ENCODE measurements at regions not wholly inside any gene's neighbourhood (a gene's known extent, or its start where the extent isn't known, plus 50 kb on each side); places are given as distances from the start of the nearest gene placed in this dataset.

GRCh38 chr5:8912106-8912505, 633.8 kb downstream of the SEMA5A start:
- Histone ChIP-seq H3K4me1 (no peaks in the 10 kb centered on the region), H3K9me3 (no peaks in the 10 kb centered on the region), H3K27me3 (no peaks in the 10 kb centered on the region), H3K36me3 (no peaks in the 10 kb centered on the region), H3K4me3 (no peak overlapping the region), H3K27ac (no peak overlapping the region)
- 86 to 88% methylated on average over 1 to 3 of the region's 3 CpGs for WGBS, 2 donors (ENCODE audit: low coverage in 1 of 2)
- TF ChIP-seq CTCF (IDR thresholded peaks at IDR 0.05), result no peak
- no peak for TF ChIP-seq EP300 (IDR thresholded peaks at IDR 0.05; ENCODE audit: low read depth)
- TF ChIP-seq POLR2AphosphoS5 (IDR thresholded peaks at IDR 0.05), result no peak
- no peak for TF ChIP-seq POLR2A (IDR thresholded peaks at IDR 0.05)
- no peak for DNase-seq
- in situ Hi-C loops (cut with MboI; ENCODE audit: low pct_ligation_motif_present in 1 of 4, low pct_unique_long_range_greater_than_20kb in 1 of 4, low sequenced_read_pairs in 3 of 4), result no loop called here
- intact Hi-C loops (cut with DNase I; ENCODE audit: low total_unique reads), result no loop called here

GRCh38 chr5:8913522-8913921, 632.4 kb downstream of the SEMA5A start:
- 53% methylated on average over 4 of the region's 4 CpGs; no CpG with 5 or more reads in 1 of the 2 donors for WGBS, 2 donors (ENCODE audit: low coverage in 1 of 2)
- Histone ChIP-seq H3K9me3 (no peaks in the 10 kb centered on the region), H3K27me3 (no peaks in the 10 kb centered on the region), H3K36me3 (no peaks in the 10 kb centered on the region), H3K4me1 (no peaks in the 10 kb centered on the region), H3K27ac (no peak overlapping the region), H3K4me3 (no peak overlapping the region)
- in situ Hi-C loops (cut with MboI; ENCODE audit: low pct_ligation_motif_present in 1 of 4, low pct_unique_long_range_greater_than_20kb in 1 of 4, low sequenced_read_pairs in 3 of 4) (no loop called here), intact Hi-C loops (cut with DNase I; ENCODE audit: low total_unique reads) (no loop called here)
- no peak for TF ChIP-seq POLR2AphosphoS5 (IDR thresholded peaks at IDR 0.05)
- TF ChIP-seq EP300 (IDR thresholded peaks at IDR 0.05; ENCODE audit: low read depth), result no peak
- no peak for DNase-seq

GRCh38 chr5:8919096-8919495, 626.8 kb downstream of the SEMA5A start:
- H3K36me3 ChIP-seq, result no peaks in the 10 kb centered on the region
- H3K9me3 ChIP-seq, result no peaks in the 10 kb centered on the region
- no peak overlapping the region for H3K4me3 ChIP-seq
- intact Hi-C loops (cut with DNase I; ENCODE audit: low total_unique reads) (no loop called here), in situ Hi-C loops (cut with MboI; ENCODE audit: low pct_ligation_motif_present in 1 of 4, low pct_unique_long_range_greater_than_20kb in 1 of 4, low sequenced_read_pairs in 3 of 4) (no loop called here)
- H3K4me1 ChIP-seq, result no peaks in the 10 kb centered on the region
- no peak for DNase-seq
- H3K27ac ChIP-seq, result no peak overlapping the region
- H3K27me3 ChIP-seq, result no peaks in the 10 kb centered on the region
- no peak for TF ChIP-seq CTCF (IDR thresholded peaks at IDR 0.05)
- TF ChIP-seq EP300 (IDR thresholded peaks at IDR 0.05; ENCODE audit: low read depth), result no peak
- TF ChIP-seq POLR2A (IDR thresholded peaks at IDR 0.05), result no peak
- TF ChIP-seq POLR2AphosphoS5 (IDR thresholded peaks at IDR 0.05), result no peak

- Histone ChIP-seq H3K36me3 (no peaks in the 10 kb centered on the region), H3K4me1 (no peaks in the 10 kb centered on the region), H3K4me3 (no peak overlapping the region), H3K27ac (no peak overlapping the region), H3K27me3 (no peaks in the 10 kb centered on the region), H3K9me3 (no peaks in the 10 kb centered on the region)
- intact Hi-C loops (cut with DNase I; ENCODE audit: low total_unique reads), result no loop called here
- 60 to 64% methylated on average over 1 of the region's 1 CpG for WGBS, 2 donors (ENCODE audit: low coverage in 1 of 2)
- DNase-seq, result no peak
- no peak for TF ChIP-seq POLR2A (IDR thresholded peaks at IDR 0.05)
- no peak for TF ChIP-seq EP300 (IDR thresholded peaks at IDR 0.05; ENCODE audit: low read depth)
- no peak for TF ChIP-seq POLR2AphosphoS5 (IDR thresholded peaks at IDR 0.05)
- TF ChIP-seq CTCF (IDR thresholded peaks at IDR 0.05), result no peak
- in situ Hi-C loops (cut with MboI; ENCODE audit: low pct_ligation_motif_present in 1 of 4, low pct_unique_long_range_greater_than_20kb in 1 of 4, low sequenced_read_pairs in 3 of 4), result no loop called here
Observed at GRCh38 chr5:8923526-8923925, 622.3 kb downstream of the SEMA5A start.

- in situ Hi-C loops (cut with MboI; ENCODE audit: low pct_ligation_motif_present in 1 of 4, low pct_unique_long_range_greater_than_20kb in 1 of 4, low sequenced_read_pairs in 3 of 4), result no loop called here
- DNase-seq, result no peak
- no peaks in the 10 kb centered on the region for H3K27me3 ChIP-seq
Observed at GRCh38 chr5:8924054-8924793, 621.7 kb downstream of the SEMA5A start.

More at GRCh38 chr5:8924054-8924793, 621.7 kb downstream of the SEMA5A start:
- H3K36me3 ChIP-seq, result no peaks in the 10 kb centered on the region
- intact Hi-C loops (cut with DNase I; ENCODE audit: low total_unique reads), result no loop called here
- WGBS, 2 donors (ENCODE audit: low coverage in 1 of 2), result 87 to 100% methylated on average over 1 to 3 of the region's 3 CpGs
- no peak overlapping the region for H3K27ac ChIP-seq
- no peaks in the 10 kb centered on the region for H3K4me1 ChIP-seq
- no peak for TF ChIP-seq CTCF (IDR thresholded peaks at IDR 0.05)
- TF ChIP-seq POLR2A (IDR thresholded peaks at IDR 0.05), result no peak
- TF ChIP-seq EP300 (IDR thresholded peaks at IDR 0.05; ENCODE audit: low read depth), result no peak
- TF ChIP-seq POLR2AphosphoS5 (IDR thresholded peaks at IDR 0.05), result no peak
- no peaks in the 10 kb centered on the region for H3K9me3 ChIP-seq
- H3K4me3 ChIP-seq, result no peak overlapping the region

All from transverse colon (tissue), 4 donors.